ENCODE measurements at regions not wholly inside any gene's neighbourhood (a gene's known extent, or its start where the extent isn't known, plus 50 kb on each side); places are given as distances from the start of the nearest gene placed in this dataset.

- TF ChIP-seq CTCF (IDR thresholded peaks at IDR 0.05) = no peak
- TF ChIP-seq EP300 (IDR thresholded peaks at IDR 0.05) = no peak
- no peak for TF ChIP-seq POLR2A (IDR thresholded peaks at IDR 0.05)
These were observed 169.2 kb downstream of the LPIN1 start for GRCh38 chr2:11915650-11916049.

Measured in tibial nerve (tissue), 4 donors.